HEK293 (cell line): ENCODE measurements at regions not wholly inside any gene's neighbourhood (a gene's known extent, or its start where the extent isn't known, plus 50 kb on each side); places are given as distances from the start of the nearest gene placed in this dataset.

Experiments
- CTCF ChIA-PET: fragments of 350-600 bp; formaldehyde crosslinking; extraction: SDS; loops from one replicate; lab custom pipeline; 2021; ENCODE audit warnings: antibody characterized with exemption; lab: Yijun Ruan, JAX
- POLR2A ChIA-PET: fragments of 300-600 bp; formaldehyde crosslinking; extraction: SDS; loops from one replicate; lab custom pipeline; 2020; ENCODE audit warnings: antibody characterized with exemption, inconsistent platforms; lab: Yijun Ruan, JAX
- H3K27ac ChIP-seq: fragments of 200-500 bp; sonication (Bioruptor generic); 2 replicates; pipeline ENCODE4 v1.5.1; 2014; ENCODE audit warnings: low read depth, low read length, control low read depth, inconsistent platforms; ENCODE audit errors: extremely low read depth
- H3K36me3 ChIP-seq, 2 experiments: fragments of 200-500 bp in 1 of 2; sonication (Bioruptor generic) in 1 of 2; 1 replicate in 1 of 2; 2 replicates in 1 of 2; pipeline ENCODE4 v1.5.1; 2014 to 2017; ENCODE audit warnings: inconsistent platforms in 2 of 2, low read length in 2 of 2; ENCODE audit not compliant: control insufficient read depth in 2 of 2, insufficient read depth in 1 of 2
- H3K4me1 ChIP-seq: fragments of 200-500 bp; sonication (Bioruptor generic); 2 replicates; pipeline ENCODE4 v1.5.1; 2014; ENCODE audit warnings: mild to moderate bottlenecking, low read length, inconsistent platforms; ENCODE audit not compliant: control insufficient read depth, insufficient read depth
- H3K4me3 ChIP-seq: 2 replicates; pipeline ENCODE4 v1.5.1; 2011; ENCODE audit warnings: low read depth, mild to moderate bottlenecking, control low read depth, low read length, moderate library complexity
- H3K9me3 ChIP-seq: fragments of 200-500 bp; sonication (Bioruptor generic); 2 replicates; pipeline ENCODE4 v1.5.1; 2014; ENCODE audit warnings: low read depth, low read length, inconsistent platforms; ENCODE audit not compliant: control insufficient read depth, insufficient read depth
- GLI2 ChIP-seq: fragments of 450-650 bp; formaldehyde crosslinking; IDR thresholded peaks from 2 replicates; pipeline ENCODE4; 2017; ENCODE audit warnings: missing biosample characterization, missing genetic modification characterization, low read depth, borderline replicate concordance
- GLIS2 ChIP-seq: fragments of 450-650 bp; formaldehyde crosslinking; IDR thresholded peaks from 2 replicates; pipeline ENCODE4 v1.5.1; 2016; ENCODE audit warnings: missing biosample characterization, missing genetic modification characterization
- KLF10 ChIP-seq: fragments of 450-650 bp; IDR thresholded peaks from 2 replicates; pipeline ENCODE4 v1.5.1; 2018; ENCODE audit warnings: missing biosample characterization, mild to moderate bottlenecking, missing genetic modification characterization
- OSR2 ChIP-seq: fragments of 450-650 bp; formaldehyde crosslinking; IDR thresholded peaks from 2 replicates; pipeline ENCODE4 v1.5.1; 2016; ENCODE audit warnings: missing biosample characterization, missing genetic modification characterization
- ZBTB26 ChIP-seq: fragments of 450-650 bp; formaldehyde crosslinking; optimal IDR thresholded peaks from 2 replicates; pipeline ENCODE3; 2016; ENCODE audit warnings: missing biosample characterization, mild to moderate bottlenecking, missing genetic modification characterization
- ZIC2 ChIP-seq: fragments of 450-650 bp; formaldehyde crosslinking; IDR thresholded peaks from 2 replicates; pipeline ENCODE4 v1.5.1; 2016; ENCODE audit warnings: missing biosample characterization, missing genetic modification characterization
- ZNF114 ChIP-seq: fragments of 450-650 bp; formaldehyde crosslinking; IDR thresholded peaks from 2 replicates; pipeline ENCODE4 v1.5.0; 2017; ENCODE audit warnings: missing biosample characterization, missing genetic modification characterization
- ZNF146 ChIP-seq: fragments of 450-650 bp; formaldehyde crosslinking; IDR thresholded peaks from 2 replicates; pipeline ENCODE4 v1.5.1; 2016; ENCODE audit warnings: missing biosample characterization, missing genetic modification characterization
- ZNF248 ChIP-seq: fragments of 450-650 bp; formaldehyde crosslinking; IDR thresholded peaks from 2 replicates; pipeline ENCODE4 v1.5.1; 2017; ENCODE audit warnings: missing biosample characterization, missing genetic modification characterization
- ZNF292 ChIP-seq: fragments of 450-650 bp; formaldehyde crosslinking; IDR thresholded peaks from 2 replicates; pipeline ENCODE4 v1.5.1; 2016; ENCODE audit warnings: low read depth, missing biosample characterization, missing genetic modification characterization, borderline replicate concordance
- ZNF324 ChIP-seq: fragments of 450-650 bp; formaldehyde crosslinking; IDR thresholded peaks from 2 replicates; pipeline ENCODE4 v1.5.1; 2016; ENCODE audit warnings: missing biosample characterization, missing genetic modification characterization
- ZNF37A ChIP-seq: fragments of 450-650 bp; IDR thresholded peaks from 2 replicates; pipeline ENCODE4 v1.5.1; 2018; ENCODE audit warnings: missing biosample characterization, missing genetic modification characterization
- ZNF426 ChIP-seq: fragments of 450-650 bp; formaldehyde crosslinking; IDR thresholded peaks from 2 replicates; pipeline ENCODE4 v1.5.1; 2017; ENCODE audit warnings: missing biosample characterization, missing genetic modification characterization, mild to moderate bottlenecking, inconsistent platforms, moderate library complexity
- ZNF514 ChIP-seq: fragments of 450-650 bp; formaldehyde crosslinking; IDR thresholded peaks from 2 replicates; pipeline ENCODE4 v1.5.1; 2016; ENCODE audit warnings: missing biosample characterization, missing genetic modification characterization
- ZNF830 ChIP-seq: fragments of 450-650 bp; IDR thresholded peaks from 2 replicates; pipeline ENCODE4 v1.5.0; 2018; ENCODE audit warnings: missing biosample characterization, missing genetic modification characterization, low read depth, mild to moderate bottlenecking, moderate library complexity

GRCh38 chr10:78937800-78938694, 130.7 kb upstream of the ZMIZ1 start:
- no peaks in the 10 kb centered on the region for H3K36me3 ChIP-seq
- H3K4me3 ChIP-seq: no peak overlapping the region
- TF ChIP-seq ZIC2 (tag by site-specific recombination): peak; percentile 80
- TF ChIP-seq ZNF292 (tag by site-specific recombination): no peak
- H3K9me3 ChIP-seq: no peaks in the 10 kb centered on the region
- POLR2A ChIA-PET: no interaction called here
- H3K27ac ChIP-seq: no peak overlapping the region
- CTCF ChIA-PET: interaction anchor here (0.7 kb wide), 1 partner anchor 14 kb away, joined by 3 read pairs; no protein-coding TSS in a partner anchor
- H3K4me1 ChIP-seq: no peaks in the 10 kb centered on the region

GRCh38 chr10:78938695-78939672, 129.8 kb upstream of the ZMIZ1 start:
- POLR2A ChIA-PET: no interaction called here
- H3K27ac ChIP-seq: no peak overlapping the region
- H3K4me3 ChIP-seq: no peak overlapping the region
- no peaks in the 10 kb centered on the region for H3K9me3 ChIP-seq
- CTCF ChIA-PET: interaction anchor here (0.6 kb wide), 1 partner anchor 714 kb away, joined by 3 read pairs; no protein-coding TSS in a partner anchor
- H3K4me1 ChIP-seq: no peaks in the 10 kb centered on the region
- TF ChIP-seq OSR2 (tag by site-specific recombination) (no peak), GLI2 (tag by site-specific recombination) (no peak), ZNF114 (tag by site-specific recombination) (no peak)
- no peaks in the 10 kb centered on the region for H3K36me3 ChIP-seq

- CTCF ChIA-PET: no interaction called here
- H3K4me3 ChIP-seq: no peak overlapping the region
- no peak overlapping the region for H3K27ac ChIP-seq
- no peaks in the 10 kb centered on the region for H3K4me1 ChIP-seq
- POLR2A ChIA-PET: no interaction called here
- H3K36me3 ChIP-seq: no peaks in the 10 kb centered on the region
- no peaks in the 10 kb centered on the region for H3K9me3 ChIP-seq
- no peak for TF ChIP-seq ZNF830
- no peak for TF ChIP-seq ZBTB26 (tag by site-specific recombination)
- TF ChIP-seq ZNF146 (tag by site-specific recombination): no peak
- no peak for TF ChIP-seq ZNF514 (tag by site-specific recombination)
- TF ChIP-seq ZNF248 (tag by site-specific recombination): no peak
- no peak for TF ChIP-seq ZNF426
- no peak for TF ChIP-seq GLIS2 (tag by site-specific recombination)
- TF ChIP-seq KLF10: no peak
- no peak for TF ChIP-seq ZNF37A (tag by site-specific recombination)
These were observed 126.7 kb upstream of the ZMIZ1 start for GRCh38 chr10:78942091-78942501.

- CTCF ChIA-PET: interaction anchor here (0.7 kb wide), 1 partner anchor 8 kb away, joined by 3 read pairs; no protein-coding TSS in a partner anchor
- Histone ChIP-seq H3K4me3 (no peak overlapping the region), H3K4me1 (no peaks in the 10 kb centered on the region), H3K27ac (no peak overlapping the region), H3K9me3 (no peaks in the 10 kb centered on the region), H3K36me3 (no peaks in the 10 kb centered on the region)
- TF ChIP-seq ZIC2 (tag by site-specific recombination) (peak; percentile 66; the same call in 1 of the 2 replicates), ZNF324 (tag by site-specific recombination) (no peak)
- POLR2A ChIA-PET: no interaction called here
These were observed 123.9 kb upstream of the ZMIZ1 start for GRCh38 chr10:78944723-78945312.
